ENCODE measurements at regions not wholly inside any gene's neighbourhood (a gene's known extent, or its start where the extent isn't known, plus 50 kb on each side); places are given as distances from the start of the nearest gene placed in this dataset.

DNA sequence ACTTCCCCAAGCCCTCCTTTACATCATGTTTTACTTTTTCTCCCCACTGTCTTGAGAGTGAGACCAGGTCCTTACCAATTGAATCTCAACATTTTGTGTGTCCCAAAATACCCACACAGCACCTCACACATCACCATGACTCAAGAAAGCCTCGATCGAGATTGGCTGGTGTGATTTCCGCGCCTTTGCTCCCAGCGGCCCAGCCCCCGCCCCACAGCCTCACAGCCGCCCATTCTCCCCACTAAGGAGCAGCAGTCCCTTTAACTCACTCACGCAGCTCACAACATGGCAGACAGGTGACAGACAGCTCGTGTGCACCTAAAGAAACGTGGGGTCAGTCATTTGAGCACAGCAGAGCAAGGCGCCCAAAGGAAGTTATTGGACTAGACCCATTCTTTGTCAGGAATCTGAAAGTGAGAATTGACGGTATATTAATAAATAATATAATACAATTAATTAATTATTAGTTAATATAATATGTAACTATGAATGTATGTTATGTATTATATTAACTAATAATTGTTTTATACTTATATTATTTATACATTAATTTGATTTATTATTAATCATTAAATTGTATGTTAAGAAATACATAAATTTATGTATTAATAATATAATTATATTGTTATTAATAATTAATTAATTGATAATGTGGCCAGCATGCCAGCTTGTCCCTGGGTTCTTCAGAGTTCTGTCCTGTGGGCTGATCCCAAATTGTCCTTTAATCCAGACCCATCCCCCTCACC is 204.9 kb upstream of the RNF32 start:
- intact Hi-C loops (cut with DNase I): no loop called here
- Histone ChIP-seq H3K4me3 (ENCODE audit: low read length in 3 of 3) (no peak overlapping the region), H3K36me3 (ENCODE audit: control insufficient read depth in 2 of 3, insufficient read depth in 3 of 3, low read length in 3 of 3) (no peaks in the 10 kb centered on the region), H3K9ac (ENCODE audit: low read length in 3 of 3) (no peak overlapping the region), H3K4me1 (ENCODE audit: control insufficient read depth in 2 of 3, insufficient read depth in 2 of 3, low read depth in 1 of 3, low read length in 3 of 3) (no peaks in the 10 kb centered on the region), H3K27me3 (ENCODE audit: control insufficient read depth, insufficient read depth, low read length) (no peaks in the 10 kb centered on the region), H3K9me3 (ENCODE audit: control insufficient read depth in 2 of 3, insufficient read depth in 1 of 3, low read length in 3 of 3) (no peaks in the 10 kb centered on the region), H3K27ac (ENCODE audit: low read depth in 2 of 2, low read length in 2 of 2) (no peak overlapping the region)
- FAIRE-seq: peak; percentile 95
- no peak for DNase-seq
- TF ChIP-seq, protein P1, sequence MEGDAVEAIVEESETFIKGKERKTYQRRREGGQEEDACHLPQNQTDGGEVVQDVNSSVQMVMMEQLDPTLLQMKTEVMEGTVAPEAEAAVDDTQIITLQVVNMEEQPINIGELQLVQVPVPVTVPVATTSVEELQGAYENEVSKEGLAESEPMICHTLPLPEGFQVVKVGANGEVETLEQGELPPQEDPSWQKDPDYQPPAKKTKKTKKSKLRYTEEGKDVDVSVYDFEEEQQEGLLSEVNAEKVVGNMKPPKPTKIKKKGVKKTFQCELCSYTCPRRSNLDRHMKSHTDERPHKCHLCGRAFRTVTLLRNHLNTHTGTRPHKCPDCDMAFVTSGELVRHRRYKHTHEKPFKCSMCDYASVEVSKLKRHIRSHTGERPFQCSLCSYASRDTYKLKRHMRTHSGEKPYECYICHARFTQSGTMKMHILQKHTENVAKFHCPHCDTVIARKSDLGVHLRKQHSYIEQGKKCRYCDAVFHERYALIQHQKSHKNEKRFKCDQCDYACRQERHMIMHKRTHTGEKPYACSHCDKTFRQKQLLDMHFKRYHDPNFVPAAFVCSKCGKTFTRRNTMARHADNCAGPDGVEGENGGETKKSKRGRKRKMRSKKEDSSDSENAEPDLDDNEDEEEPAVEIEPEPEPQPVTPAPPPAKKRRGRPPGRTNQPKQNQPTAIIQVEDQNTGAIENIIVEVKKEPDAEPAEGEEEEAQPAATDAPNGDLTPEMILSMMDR (IDR thresholded peaks at IDR 0.05; ENCODE audit: borderline replicate concordance, extremely low read depth, insufficient read depth): no peak

DNA sequence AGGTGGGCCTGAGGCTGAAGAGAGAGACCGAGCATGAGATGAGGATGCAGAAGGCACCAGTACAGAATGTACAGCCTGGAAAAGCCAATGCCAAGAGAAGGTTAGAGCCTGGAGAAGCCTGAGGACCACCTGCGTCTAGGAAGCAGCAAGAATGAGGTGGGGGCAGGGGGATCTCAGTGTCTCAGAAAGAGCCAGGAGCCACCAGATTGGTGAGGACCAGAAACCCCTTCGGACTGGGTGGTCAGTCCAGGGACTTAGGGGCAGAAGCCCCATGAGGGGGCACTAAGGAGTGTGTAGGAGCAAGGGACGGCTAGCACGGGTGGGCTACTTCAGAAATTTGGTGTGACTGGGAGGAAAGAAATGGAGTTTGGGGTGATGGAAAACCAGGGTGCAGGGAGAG is 205.9 kb upstream of the RNF32 start:
- DNase-seq (no peak), FAIRE-seq (no peak)
- no peak overlapping the region for H3K4me3 ChIP-seq (ENCODE audit: low read length in 3 of 3)
- H3K4me1 ChIP-seq (ENCODE audit: control insufficient read depth in 2 of 3, insufficient read depth in 2 of 3, low read depth in 1 of 3, low read length in 3 of 3): no peaks in the 10 kb centered on the region
- intact Hi-C loops (cut with DNase I): no loop called here
- H3K27me3 ChIP-seq (ENCODE audit: control insufficient read depth, insufficient read depth, low read length): no peaks in the 10 kb centered on the region
- no peak overlapping the region for H3K27ac ChIP-seq (ENCODE audit: low read depth in 2 of 2, low read length in 2 of 2)
- no peaks in the 10 kb centered on the region for H3K9me3 ChIP-seq (ENCODE audit: control insufficient read depth in 2 of 3, insufficient read depth in 1 of 3, low read length in 3 of 3)
- H3K36me3 ChIP-seq (ENCODE audit: control insufficient read depth in 2 of 3, insufficient read depth in 3 of 3, low read length in 3 of 3): no peaks in the 10 kb centered on the region
- TF ChIP-seq, protein P1 (IDR thresholded peaks at IDR 0.05; ENCODE audit: borderline replicate concordance, extremely low read depth, insufficient read depth): no peak
- no peak overlapping the region for H3K9ac ChIP-seq (ENCODE audit: low read length in 3 of 3)

DNA sequence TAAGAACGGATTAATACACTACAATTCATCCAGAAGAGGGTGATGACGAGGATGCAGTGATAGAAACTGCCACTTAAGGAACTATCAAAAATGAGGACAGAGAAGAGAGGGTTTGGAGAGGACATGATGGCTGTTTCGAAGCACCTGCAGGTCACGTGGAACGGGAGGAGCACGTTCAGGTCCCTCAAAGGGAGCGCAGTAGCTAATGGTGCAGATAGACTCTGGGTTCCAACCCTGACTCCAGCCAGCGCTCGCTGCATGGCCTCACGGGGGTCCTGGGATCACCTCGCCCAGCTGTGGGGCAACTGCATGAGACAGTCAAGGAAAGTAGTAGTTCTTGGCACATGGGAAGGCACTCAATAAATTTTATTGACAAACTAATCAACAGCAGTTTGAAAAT is 208.6 kb upstream of the RNF32 start:
- no peaks in the 10 kb centered on the region for H3K27me3 ChIP-seq (ENCODE audit: control insufficient read depth, insufficient read depth, low read length)
- H3K36me3 ChIP-seq (ENCODE audit: control insufficient read depth in 2 of 3, insufficient read depth in 3 of 3, low read length in 3 of 3): no peaks in the 10 kb centered on the region
- TF ChIP-seq, protein P1 (IDR thresholded peaks at IDR 0.05; ENCODE audit: borderline replicate concordance, extremely low read depth, insufficient read depth): no peak
- no peak for DNase-seq
- intact Hi-C loops (cut with DNase I): no loop called here
- H3K9me3 ChIP-seq (ENCODE audit: control insufficient read depth in 2 of 3, insufficient read depth in 1 of 3, low read length in 3 of 3): no peaks in the 10 kb centered on the region
- no peak overlapping the region for H3K27ac ChIP-seq (ENCODE audit: low read depth in 2 of 2, low read length in 2 of 2)
- H3K4me3 ChIP-seq (ENCODE audit: low read length in 3 of 3): no peak overlapping the region
- FAIRE-seq: no peak
- H3K4me1 ChIP-seq (ENCODE audit: control insufficient read depth in 2 of 3, insufficient read depth in 2 of 3, low read depth in 1 of 3, low read length in 3 of 3): no peaks in the 10 kb centered on the region
- H3K9ac ChIP-seq (ENCODE audit: low read length in 3 of 3): no peak overlapping the region

DNA sequence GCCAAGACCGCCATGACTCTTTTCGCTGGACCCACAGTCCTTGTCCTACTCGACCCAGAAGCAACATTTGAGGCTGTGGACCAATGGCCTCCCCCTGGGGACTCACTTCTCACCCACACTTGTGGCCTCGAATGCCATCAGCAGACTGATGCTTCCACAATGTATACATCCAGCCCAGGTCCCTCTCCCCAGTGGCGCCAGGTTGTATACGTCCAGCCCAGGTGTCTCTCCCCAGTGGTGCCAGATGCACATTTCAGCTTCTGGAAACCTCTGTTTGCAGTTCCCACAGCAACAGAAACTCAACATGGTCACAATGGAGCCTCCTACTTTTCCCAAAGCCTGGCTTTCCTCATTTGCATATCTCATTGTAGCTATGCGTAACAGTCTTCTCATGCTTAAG is 210.5 kb upstream of the RNF32 start:
- H3K9me3 ChIP-seq (ENCODE audit: control insufficient read depth in 2 of 3, insufficient read depth in 1 of 3, low read length in 3 of 3): no peaks in the 10 kb centered on the region
- H3K36me3 ChIP-seq (ENCODE audit: control insufficient read depth in 2 of 3, insufficient read depth in 3 of 3, low read length in 3 of 3): no peaks in the 10 kb centered on the region
- intact Hi-C loops (cut with DNase I): no loop called here
- DNase-seq: no peak
- no peak for FAIRE-seq
- no peak overlapping the region for H3K27ac ChIP-seq (ENCODE audit: low read depth in 2 of 2, low read length in 2 of 2)
- TF ChIP-seq, protein P1 (IDR thresholded peaks at IDR 0.05; ENCODE audit: borderline replicate concordance, extremely low read depth, insufficient read depth): no peak
- no peaks in the 10 kb centered on the region for H3K27me3 ChIP-seq (ENCODE audit: control insufficient read depth, insufficient read depth, low read length)
- H3K4me1 ChIP-seq (ENCODE audit: control insufficient read depth in 2 of 3, insufficient read depth in 2 of 3, low read depth in 1 of 3, low read length in 3 of 3): no peaks in the 10 kb centered on the region
- no peak overlapping the region for H3K9ac ChIP-seq (ENCODE audit: low read length in 3 of 3)
- no peak overlapping the region for H3K4me3 ChIP-seq (ENCODE audit: low read length in 3 of 3)

Measured in kidney (tissue), 13 donors.